HepG2 (cell line): ENCODE measurements at regions not wholly inside any gene's neighbourhood (a gene's known extent, or its start where the extent isn't known, plus 50 kb on each side); places are given as distances from the start of the nearest gene placed in this dataset.

ENCODE experiments used
- EZH2 ChIP-seq: conservative IDR thresholded peaks from 2 replicates; pipeline ENCODE4 v1.6.1; 2012; ENCODE audit warnings: mild to moderate bottlenecking, low read depth, low read length, moderate library complexity
- NR2C2 ChIP-seq: sonication (generic); formaldehyde crosslinking; IDR thresholded peaks from 2 replicates; pipeline ENCODE4 v1.4.0; 2020; ENCODE audit warnings: missing genetic modification reagents, mild to moderate bottlenecking, moderate library complexity, borderline replicate concordance
- POLR2A ChIP-seq, 2 experiments: IDR thresholded peaks; 2 replicates each; pipeline ENCODE4 v1.6.1; 2011; ENCODE audit warnings: low read depth in 2 of 2, low read length in 2 of 2, mild to moderate bottlenecking in 1 of 2, moderate library complexity in 1 of 2; ENCODE audit not compliant: insufficient read depth in 1 of 2
- TCF12 ChIP-seq, 2 experiments: fragments of 450-650 bp in 1 of 2; sonication (generic) in 1 of 2; formaldehyde crosslinking in 1 of 2; IDR thresholded peaks; 2 replicates each; pipeline versions ENCODE4 v1.6.1 to v1.8.0; 2017 to 2022; ENCODE audit warnings: antibody characterized with exemption in 1 of 2, mild to moderate bottlenecking in 1 of 2, missing genetic modification reagents in 1 of 2, moderate library complexity in 1 of 2
- THAP11 ChIP-seq: IDR thresholded peaks from 2 replicates; pipeline ENCODE4 v1.6.1; 2016; ENCODE audit warnings: missing biosample characterization, missing genetic modification reagents
- ZNF12 ChIP-seq: sonication (generic); formaldehyde crosslinking; IDR thresholded peaks from 2 replicates; pipeline ENCODE4 v1.5.0; 2020; ENCODE audit warnings: missing genetic modification reagents
- ZNF670 ChIP-seq: sonication (generic); formaldehyde crosslinking; IDR thresholded peaks from 2 replicates; pipeline ENCODE4 v1.8.0; 2022; ENCODE audit warnings: mild to moderate bottlenecking, missing genetic modification reagents, borderline replicate concordance
- TF ChIP-seq, protein P1 (sequence below): sonication (generic); formaldehyde crosslinking; IDR thresholded peaks from 2 replicates; pipeline ENCODE4 v1.5.0; 2020; ENCODE audit warnings: mild to moderate bottlenecking, missing genetic modification reagents, moderate library complexity
- TF ChIP-seq, protein P2 (sequence below): sonication (generic); formaldehyde crosslinking; IDR thresholded peaks from 2 replicates; pipeline ENCODE4 v1.5.1; 2020; ENCODE audit warnings: mild to moderate bottlenecking, missing genetic modification reagents, moderate library complexity
- TF ChIP-seq, protein P3 (sequence below): sonication (generic); formaldehyde crosslinking; IDR thresholded peaks from 2 replicates; pipeline ENCODE4 v1.4.0; 2020; ENCODE audit warnings: mild to moderate bottlenecking, low read depth, missing genetic modification reagents

DNA sequence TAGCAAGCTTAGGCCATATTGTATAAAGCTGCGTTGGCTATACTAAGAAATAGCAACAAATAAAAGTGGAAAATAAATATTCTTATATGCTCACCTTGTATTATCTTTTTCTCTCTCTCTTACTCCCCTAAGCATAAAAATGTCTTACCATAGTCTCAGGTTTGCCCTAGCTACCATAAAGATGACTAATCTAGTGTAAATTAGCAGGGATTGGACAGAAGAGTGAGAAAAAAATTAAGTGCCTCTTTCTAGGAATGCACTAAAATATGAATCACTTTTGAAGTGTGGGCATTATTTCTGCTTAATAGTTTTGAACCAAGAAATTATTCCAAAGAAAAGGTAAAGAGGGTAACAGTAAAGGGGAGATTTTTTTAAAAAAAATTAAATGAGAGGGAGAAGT is 201.3 kb downstream of the HINT1 start:
- no peak for TF ChIP-seq TCF12 (IDR thresholded peaks at IDR 0.05)
- TF ChIP-seq TCF12 (CRISPR knock-in tag; IDR thresholded peaks at IDR 0.05) = no peak
- no peak for TF ChIP-seq ZNF12 (CRISPR knock-in tag)
- TF ChIP-seq, protein P1, sequence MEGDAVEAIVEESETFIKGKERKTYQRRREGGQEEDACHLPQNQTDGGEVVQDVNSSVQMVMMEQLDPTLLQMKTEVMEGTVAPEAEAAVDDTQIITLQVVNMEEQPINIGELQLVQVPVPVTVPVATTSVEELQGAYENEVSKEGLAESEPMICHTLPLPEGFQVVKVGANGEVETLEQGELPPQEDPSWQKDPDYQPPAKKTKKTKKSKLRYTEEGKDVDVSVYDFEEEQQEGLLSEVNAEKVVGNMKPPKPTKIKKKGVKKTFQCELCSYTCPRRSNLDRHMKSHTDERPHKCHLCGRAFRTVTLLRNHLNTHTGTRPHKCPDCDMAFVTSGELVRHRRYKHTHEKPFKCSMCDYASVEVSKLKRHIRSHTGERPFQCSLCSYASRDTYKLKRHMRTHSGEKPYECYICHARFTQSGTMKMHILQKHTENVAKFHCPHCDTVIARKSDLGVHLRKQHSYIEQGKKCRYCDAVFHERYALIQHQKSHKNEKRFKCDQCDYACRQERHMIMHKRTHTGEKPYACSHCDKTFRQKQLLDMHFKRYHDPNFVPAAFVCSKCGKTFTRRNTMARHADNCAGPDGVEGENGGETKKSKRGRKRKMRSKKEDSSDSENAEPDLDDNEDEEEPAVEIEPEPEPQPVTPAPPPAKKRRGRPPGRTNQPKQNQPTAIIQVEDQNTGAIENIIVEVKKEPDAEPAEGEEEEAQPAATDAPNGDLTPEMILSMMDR (CRISPR knock-in tag) = no peak
- TF ChIP-seq, protein P2, sequence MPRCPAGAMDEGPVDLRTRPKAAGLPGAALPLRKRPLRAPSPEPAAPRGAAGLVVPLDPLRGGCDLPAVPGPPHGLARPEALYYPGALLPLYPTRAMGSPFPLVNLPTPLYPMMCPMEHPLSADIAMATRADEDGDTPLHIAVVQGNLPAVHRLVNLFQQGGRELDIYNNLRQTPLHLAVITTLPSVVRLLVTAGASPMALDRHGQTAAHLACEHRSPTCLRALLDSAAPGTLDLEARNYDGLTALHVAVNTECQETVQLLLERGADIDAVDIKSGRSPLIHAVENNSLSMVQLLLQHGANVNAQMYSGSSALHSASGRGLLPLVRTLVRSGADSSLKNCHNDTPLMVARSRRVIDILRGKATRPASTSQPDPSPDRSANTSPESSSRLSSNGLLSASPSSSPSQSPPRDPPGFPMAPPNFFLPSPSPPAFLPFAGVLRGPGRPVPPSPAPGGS (CRISPR knock-in tag) = no peak
- no peak for TF ChIP-seq POLR2A (IDR thresholded peaks at IDR 0.05; ENCODE audit: insufficient read depth in 1 of 2, low read depth in 2 of 2, low read length in 2 of 2)
- TF ChIP-seq NR2C2 (CRISPR knock-in tag) = no peak
- TF ChIP-seq, protein P3, sequence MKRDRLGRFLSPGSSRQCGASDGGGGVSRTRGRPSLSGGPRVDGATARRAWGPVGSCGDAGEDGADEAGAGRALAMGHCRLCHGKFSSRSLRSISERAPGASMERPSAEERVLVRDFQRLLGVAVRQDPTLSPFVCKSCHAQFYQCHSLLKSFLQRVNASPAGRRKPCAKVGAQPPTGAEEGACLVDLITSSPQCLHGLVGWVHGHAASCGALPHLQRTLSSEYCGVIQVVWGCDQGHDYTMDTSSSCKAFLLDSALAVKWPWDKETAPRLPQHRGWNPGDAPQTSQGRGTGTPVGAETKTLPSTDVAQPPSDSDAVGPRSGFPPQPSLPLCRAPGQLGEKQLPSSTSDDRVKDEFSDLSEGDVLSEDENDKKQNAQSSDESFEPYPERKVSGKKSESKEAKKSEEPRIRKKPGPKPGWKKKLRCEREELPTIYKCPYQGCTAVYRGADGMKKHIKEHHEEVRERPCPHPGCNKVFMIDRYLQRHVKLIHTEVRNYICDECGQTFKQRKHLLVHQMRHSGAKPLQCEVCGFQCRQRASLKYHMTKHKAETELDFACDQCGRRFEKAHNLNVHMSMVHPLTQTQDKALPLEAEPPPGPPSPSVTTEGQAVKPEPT (CRISPR knock-in tag) = no peak
- no peak for TF ChIP-seq ZNF670 (CRISPR knock-in tag)
- TF ChIP-seq EZH2 = no peak
- TF ChIP-seq THAP11 (CRISPR knock-in tag) = no peak
